ENCODE measurements at regions not wholly inside any gene's neighbourhood (a gene's known extent, or its start where the extent isn't known, plus 50 kb on each side); places are given as distances from the start of the nearest gene placed in this dataset.

GRCh38 chr13:31081316-31081715 lies 80.4 kb downstream of the HSPH1 start:
- FAIRE-seq (no peak), DNase-seq (no peak)
- H3K4me1 ChIP-seq (ENCODE audit: control insufficient read depth in 3 of 3, insufficient read depth in 2 of 3, low read depth in 1 of 3, low read length in 2 of 3) = no peaks in the 10 kb centered on the region
- peaks cover 0 to 2% (median 0%) of the 10 kb centered on the region in 3 donors for H3K27me3 ChIP-seq (ENCODE audit: control insufficient read depth in 3 of 3, insufficient read depth in 3 of 3, low read length in 3 of 3)
- no peak overlapping the region for H3K27ac ChIP-seq (ENCODE audit: low read depth in 1 of 3, low read length in 2 of 3)
- no peaks in the 10 kb centered on the region for H3K36me3 ChIP-seq (ENCODE audit: control insufficient read depth in 3 of 3, insufficient read depth in 2 of 3, low read depth in 1 of 3, low read length in 3 of 3)
- no peaks in the 10 kb centered on the region for H3K9me3 ChIP-seq (ENCODE audit: control insufficient read depth in 2 of 2, insufficient read depth in 1 of 2, low read depth in 1 of 2, low read length in 1 of 2)
- no peak overlapping the region for H3K4me3 ChIP-seq (ENCODE audit: low read depth in 1 of 3, low read length in 3 of 3)
- WGBS, 3 donors = 76 to 91% (median 80%) methylated on average over 6 of the region's 6 CpGs

GRCh38 chr13:31074756-31075155 lies 86.9 kb downstream of the HSPH1 start:
- DNase-seq = no peak
- no peak overlapping the region for H3K4me3 ChIP-seq (ENCODE audit: low read depth in 1 of 3, low read length in 3 of 3)
- peak overlapping the region in 1 of 3 donors; percentile 26 for H3K27ac ChIP-seq (ENCODE audit: low read depth in 1 of 3, low read length in 2 of 3)
- H3K27me3 ChIP-seq (ENCODE audit: control insufficient read depth in 3 of 3, insufficient read depth in 3 of 3, low read length in 3 of 3) = no peaks in the 10 kb centered on the region
- H3K4me1 ChIP-seq (ENCODE audit: control insufficient read depth in 3 of 3, insufficient read depth in 2 of 3, low read depth in 1 of 3, low read length in 2 of 3) = no peaks in the 10 kb centered on the region
- H3K9me3 ChIP-seq (ENCODE audit: control insufficient read depth in 2 of 2, insufficient read depth in 1 of 2, low read depth in 1 of 2, low read length in 1 of 2) = no peaks in the 10 kb centered on the region
- H3K36me3 ChIP-seq (ENCODE audit: control insufficient read depth in 3 of 3, insufficient read depth in 2 of 3, low read depth in 1 of 3, low read length in 3 of 3) = no peaks in the 10 kb centered on the region
- no peak for FAIRE-seq

GRCh38 chr13:31073859-31074718 lies 87.6 kb downstream of the HSPH1 start:
- H3K4me1 ChIP-seq (ENCODE audit: control insufficient read depth in 3 of 3, insufficient read depth in 2 of 3, low read depth in 1 of 3, low read length in 2 of 3) = no peaks in the 10 kb centered on the region
- H3K27me3 ChIP-seq (ENCODE audit: control insufficient read depth in 3 of 3, insufficient read depth in 3 of 3, low read length in 3 of 3) = no peaks in the 10 kb centered on the region
- FAIRE-seq = no peak
- no peak overlapping the region for H3K4me3 ChIP-seq (ENCODE audit: low read depth in 1 of 3, low read length in 3 of 3)
- no peaks in the 10 kb centered on the region for H3K9me3 ChIP-seq (ENCODE audit: control insufficient read depth in 2 of 2, insufficient read depth in 1 of 2, low read depth in 1 of 2, low read length in 1 of 2)
- no peak for DNase-seq
- WGBS, 3 donors = 45 to 53% (median 52%) methylated on average over 5 of the region's 5 CpGs
- no peaks in the 10 kb centered on the region for H3K36me3 ChIP-seq (ENCODE audit: control insufficient read depth in 3 of 3, insufficient read depth in 2 of 3, low read depth in 1 of 3, low read length in 3 of 3)
- peak overlapping the region in 1 of 3 donors; percentile 26 for H3K27ac ChIP-seq (ENCODE audit: low read depth in 1 of 3, low read length in 2 of 3)

GRCh38 chr13:31072041-31072440 lies 89.7 kb downstream of the HSPH1 start:
- no peak for DNase-seq
- Histone ChIP-seq H3K27me3 (ENCODE audit: control insufficient read depth in 3 of 3, insufficient read depth in 3 of 3, low read length in 3 of 3) (peaks cover 0 to 2% (median 0%) of the 10 kb centered on the region in 3 donors), H3K27ac (ENCODE audit: low read depth in 1 of 3, low read length in 2 of 3) (no peak overlapping the region), H3K9me3 (ENCODE audit: control insufficient read depth in 2 of 2, insufficient read depth in 1 of 2, low read depth in 1 of 2, low read length in 1 of 2) (no peaks in the 10 kb centered on the region), H3K4me3 (ENCODE audit: low read depth in 1 of 3, low read length in 3 of 3) (no peak overlapping the region), H3K4me1 (ENCODE audit: control insufficient read depth in 3 of 3, insufficient read depth in 2 of 3, low read depth in 1 of 3, low read length in 2 of 3) (no peaks in the 10 kb centered on the region), H3K36me3 (ENCODE audit: control insufficient read depth in 3 of 3, insufficient read depth in 2 of 3, low read depth in 1 of 3, low read length in 3 of 3) (no peaks in the 10 kb centered on the region)
- FAIRE-seq = no peak
- WGBS, 3 donors = 75 to 88% (median 77%) methylated on average over 3 of the region's 3 CpGs

GRCh38 chr13:31069808-31070534 lies 91.7 kb downstream of the HSPH1 start:
- H3K36me3 ChIP-seq (ENCODE audit: control insufficient read depth in 3 of 3, insufficient read depth in 2 of 3, low read depth in 1 of 3, low read length in 3 of 3) = no peaks in the 10 kb centered on the region
- no peaks in the 10 kb centered on the region for H3K9me3 ChIP-seq (ENCODE audit: control insufficient read depth in 2 of 2, insufficient read depth in 1 of 2, low read depth in 1 of 2, low read length in 1 of 2)
- FAIRE-seq (no peak), DNase-seq (no peak)
- H3K4me1 ChIP-seq (ENCODE audit: control insufficient read depth in 3 of 3, insufficient read depth in 2 of 3, low read depth in 1 of 3, low read length in 2 of 3) = no peaks in the 10 kb centered on the region
- WGBS, 3 donors = 62 to 71% (median 70%) methylated on average over 4 of the region's 4 CpGs
- no peak overlapping the region for H3K27ac ChIP-seq (ENCODE audit: low read depth in 1 of 3, low read length in 2 of 3)
- H3K27me3 ChIP-seq (ENCODE audit: control insufficient read depth in 3 of 3, insufficient read depth in 3 of 3, low read length in 3 of 3) = peaks cover 0 to 2% (median 0%) of the 10 kb centered on the region in 3 donors
- no peak overlapping the region for H3K4me3 ChIP-seq (ENCODE audit: low read depth in 1 of 3, low read length in 3 of 3)

GRCh38 chr13:31068119-31068423 lies 93.6 kb downstream of the HSPH1 start:
- 80 to 89% (median 87%) methylated on average over 4 of the region's 4 CpGs for WGBS, 3 donors
- Histone ChIP-seq H3K36me3 (ENCODE audit: control insufficient read depth in 3 of 3, insufficient read depth in 2 of 3, low read depth in 1 of 3, low read length in 3 of 3) (no peaks in the 10 kb centered on the region), H3K27me3 (ENCODE audit: control insufficient read depth in 3 of 3, insufficient read depth in 3 of 3, low read length in 3 of 3) (peaks cover 0 to 2% (median 0%) of the 10 kb centered on the region in 3 donors), H3K4me3 (ENCODE audit: low read depth in 1 of 3, low read length in 3 of 3) (no peak overlapping the region), H3K9me3 (ENCODE audit: control insufficient read depth in 2 of 2, insufficient read depth in 1 of 2, low read depth in 1 of 2, low read length in 1 of 2) (peaks cover 0 to 3% of the 10 kb centered on the region in 2 donors), H3K4me1 (ENCODE audit: control insufficient read depth in 3 of 3, insufficient read depth in 2 of 3, low read depth in 1 of 3, low read length in 2 of 3) (no peaks in the 10 kb centered on the region), H3K27ac (ENCODE audit: low read depth in 1 of 3, low read length in 2 of 3) (no peak overlapping the region)
- DNase-seq (no peak), FAIRE-seq (no peak)

GRCh38 chr13:31067416-31068118 lies 94.1 kb downstream of the HSPH1 start:
- DNase-seq (no peak), FAIRE-seq (no peak)
- WGBS, 3 donors = 71 to 80% (median 77%) methylated on average over 8 of the region's 8 CpGs
- no peak overlapping the region for H3K27ac ChIP-seq (ENCODE audit: low read depth in 1 of 3, low read length in 2 of 3)
- peaks cover 0 to 2% (median 0%) of the 10 kb centered on the region in 3 donors for H3K27me3 ChIP-seq (ENCODE audit: control insufficient read depth in 3 of 3, insufficient read depth in 3 of 3, low read length in 3 of 3)
- H3K4me1 ChIP-seq (ENCODE audit: control insufficient read depth in 3 of 3, insufficient read depth in 2 of 3, low read depth in 1 of 3, low read length in 2 of 3) = no peaks in the 10 kb centered on the region
- peaks cover 0 to 3% of the 10 kb centered on the region in 2 donors for H3K9me3 ChIP-seq (ENCODE audit: control insufficient read depth in 2 of 2, insufficient read depth in 1 of 2, low read depth in 1 of 2, low read length in 1 of 2)
- no peaks in the 10 kb centered on the region for H3K36me3 ChIP-seq (ENCODE audit: control insufficient read depth in 3 of 3, insufficient read depth in 2 of 3, low read depth in 1 of 3, low read length in 3 of 3)
- H3K4me3 ChIP-seq (ENCODE audit: low read depth in 1 of 3, low read length in 3 of 3) = no peak overlapping the region

GRCh38 chr13:31064636-31065035 lies 97.1 kb downstream of the HSPH1 start:
- WGBS, 3 donors = 77 to 81% (median 77%) methylated on average over 4 of the region's 4 CpGs
- no peak overlapping the region for H3K4me3 ChIP-seq (ENCODE audit: low read depth in 1 of 3, low read length in 3 of 3)
- peaks cover 0 to 3% of the 10 kb centered on the region in 2 donors for H3K9me3 ChIP-seq (ENCODE audit: control insufficient read depth in 2 of 2, insufficient read depth in 1 of 2, low read depth in 1 of 2, low read length in 1 of 2)
- H3K27me3 ChIP-seq (ENCODE audit: control insufficient read depth in 3 of 3, insufficient read depth in 3 of 3, low read length in 3 of 3) = peaks cover 0 to 2% (median 2%) of the 10 kb centered on the region in 3 donors
- H3K27ac ChIP-seq (ENCODE audit: low read depth in 1 of 3, low read length in 2 of 3) = no peak overlapping the region
- DNase-seq = no peak
- no peaks in the 10 kb centered on the region for H3K36me3 ChIP-seq (ENCODE audit: control insufficient read depth in 3 of 3, insufficient read depth in 2 of 3, low read depth in 1 of 3, low read length in 3 of 3)
- no peaks in the 10 kb centered on the region for H3K4me1 ChIP-seq (ENCODE audit: control insufficient read depth in 3 of 3, insufficient read depth in 2 of 3, low read depth in 1 of 3, low read length in 2 of 3)
- FAIRE-seq = no peak

Data from small intestine (tissue), 7 donors.